ENCODE measurements at regions not wholly inside any gene's neighbourhood (a gene's known extent, or its start where the extent isn't known, plus 50 kb on each side); places are given as distances from the start of the nearest gene placed in this dataset.

GRCh38 chr3:194245474-194245873 lies 105.7 kb downstream of the CPN2 start:
- Histone ChIP-seq H3K4me3 (no peak overlapping the region), H3K27me3 (no peaks in the 10 kb centered on the region), H3K4me1 (peaks cover 6 to 9% of the 10 kb centered on the region in 2 donors), H3K9me3 (no peaks in the 10 kb centered on the region), H3K27ac (no peak overlapping the region), H3K36me3 (no peaks in the 10 kb centered on the region)
- DNase-seq, result no peak
- intact Hi-C loops (cut with DNase I; ENCODE audit: low total_unique reads) (no loop called here), in situ Hi-C loops (cut with MboI; ENCODE audit: low sequenced_read_pairs in 4 of 4) (no loop called here)
- ATAC-seq, result no peak
- TF ChIP-seq POLR2A (IDR thresholded peaks at IDR 0.05), result no peak
- TF ChIP-seq CTCF (IDR thresholded peaks at IDR 0.05 in 4 of 5, conservative IDR thresholded peaks at IDR 0.05 in 1 of 5), result no peak

GRCh38 chr3:194245975-194246561 lies 105.1 kb downstream of the CPN2 start:
- Histone ChIP-seq H3K4me1 (peaks cover 12 to 15% of the 10 kb centered on the region in 2 donors), H3K9me3 (no peaks in the 10 kb centered on the region), H3K36me3 (no peaks in the 10 kb centered on the region), H3K27ac (no peak overlapping the region), H3K4me3 (no peak overlapping the region), H3K27me3 (no peaks in the 10 kb centered on the region)
- DNase-seq (no peak), ATAC-seq (no peak)
- intact Hi-C loops (cut with DNase I; ENCODE audit: low total_unique reads) (no loop called here), in situ Hi-C loops (cut with MboI; ENCODE audit: low sequenced_read_pairs in 4 of 4) (no loop called here)
- no peak for TF ChIP-seq POLR2A (IDR thresholded peaks at IDR 0.05)
- TF ChIP-seq CTCF (IDR thresholded peaks at IDR 0.05 in 4 of 5, conservative IDR thresholded peaks at IDR 0.05 in 1 of 5), result no peak

GRCh38 chr3:194246709-194247349 lies 104.3 kb downstream of the CPN2 start:
- Histone ChIP-seq H3K27ac (no peak overlapping the region), H3K27me3 (no peaks in the 10 kb centered on the region), H3K9me3 (no peaks in the 10 kb centered on the region), H3K4me1 (peaks cover 14 to 17% of the 10 kb centered on the region in 2 donors), H3K36me3 (no peaks in the 10 kb centered on the region), H3K4me3 (no peak overlapping the region)
- no peak for ATAC-seq
- intact Hi-C loops (cut with DNase I; ENCODE audit: low total_unique reads), result no loop called here
- DNase-seq, result no peak
- in situ Hi-C loops (cut with MboI; ENCODE audit: low sequenced_read_pairs in 4 of 4), result no loop called here
- no peak for TF ChIP-seq CTCF (IDR thresholded peaks at IDR 0.05 in 4 of 5, conservative IDR thresholded peaks at IDR 0.05 in 1 of 5)
- no peak for TF ChIP-seq POLR2A (IDR thresholded peaks at IDR 0.05)

GRCh38 chr3:194247350-194247740 lies 103.8 kb downstream of the CPN2 start:
- no peak for DNase-seq
- intact Hi-C loops (cut with DNase I; ENCODE audit: low total_unique reads), result no loop called here

More at GRCh38 chr3:194247350-194247740, 103.8 kb downstream of the CPN2 start:
- no peak for ATAC-seq
- TF ChIP-seq CTCF (IDR thresholded peaks at IDR 0.05 in 4 of 5, conservative IDR thresholded peaks at IDR 0.05 in 1 of 5) (no peak), POLR2A (IDR thresholded peaks at IDR 0.05) (no peak)
- Histone ChIP-seq H3K27ac (no peak overlapping the region), H3K4me3 (no peak overlapping the region), H3K9me3 (no peaks in the 10 kb centered on the region), H3K36me3 (no peaks in the 10 kb centered on the region), H3K4me1 (peaks cover 14 to 17% of the 10 kb centered on the region in 2 donors), H3K27me3 (no peaks in the 10 kb centered on the region)
- in situ Hi-C loops (cut with MboI; ENCODE audit: low sequenced_read_pairs in 4 of 4), result no loop called here

Measured in gastrocnemius medialis (tissue), 4 donors.